GM23248 (cell line): ENCODE measurements at regions not wholly inside any gene's neighbourhood (a gene's known extent, or its start where the extent isn't known, plus 50 kb on each side); places are given as distances from the start of the nearest gene placed in this dataset.

ENCODE experiments used
- DNase-seq: peaks from one replicate; pipeline ENCODE4 v3.0.0-alpha.2; 2015
- H2AFZ ChIP-seq: fragments of 200-600 bp; sonication (generic); 2 replicates; pipeline ENCODE4 v1.6.1; 2016; ENCODE audit warnings: antibody characterized with exemption
- H3F3A ChIP-seq: fragments of 200-600 bp; sonication (generic); 2 replicates; pipeline ENCODE4 v1.6.1; 2016; ENCODE audit warnings: mild to moderate bottlenecking, antibody characterized with exemption, mixed run types; ENCODE audit not compliant: insufficient read depth
- H3K27ac ChIP-seq: fragments of 200-600 bp; sonication (generic); 2 replicates; pipeline ENCODE4 v1.5.1; 2016; ENCODE audit warnings: mild to moderate bottlenecking
- H3K27me3 ChIP-seq: fragments of 200-600 bp; sonication (generic); replicated peaks from 2 replicates; pipeline ENCODE4 v1.6.1; 2016; ENCODE audit warnings: mild to moderate bottlenecking; ENCODE audit not compliant: insufficient read depth
- H3K36me3 ChIP-seq: fragments of 200-600 bp; sonication (generic); 2 replicates; pipeline ENCODE4 v1.6.1; 2016; ENCODE audit warnings: low read depth, mild to moderate bottlenecking
- H3K4me1 ChIP-seq: fragments of 200-600 bp; sonication (generic); 2 replicates; pipeline ENCODE4 v1.6.1; 2016; ENCODE audit warnings: mild to moderate bottlenecking; ENCODE audit not compliant: insufficient read depth
- H3K4me2 ChIP-seq: fragments of 200-600 bp; sonication (generic); one replicate; pipeline ENCODE4 v1.6.1; 2016; ENCODE audit warnings: mild to moderate bottlenecking; ENCODE audit not compliant: unreplicated experiment
- H3K4me3 ChIP-seq: fragments of 200-600 bp; sonication (generic); 2 replicates; pipeline ENCODE4 v1.5.1; 2016; ENCODE audit warnings: mild to moderate bottlenecking
- H3K79me2 ChIP-seq: fragments of 200-600 bp; sonication (generic); 2 replicates; pipeline ENCODE4 v1.6.1; 2016; ENCODE audit warnings: mild to moderate bottlenecking; ENCODE audit not compliant: insufficient read depth
- H3K9ac ChIP-seq: fragments of 200-600 bp; sonication (generic); 2 replicates; pipeline ENCODE4 v1.6.1; 2016; ENCODE audit warnings: mild to moderate bottlenecking
- H3K9me2 ChIP-seq: fragments of 200-600 bp; sonication (generic); 2 replicates; pipeline ENCODE4 v1.6.1; 2016; ENCODE audit warnings: mixed run types, mild to moderate bottlenecking, moderate library complexity; ENCODE audit not compliant: insufficient read depth
- H3K9me3 ChIP-seq: fragments of 200-600 bp; sonication (generic); one replicate; pipeline ENCODE4 v1.6.1; 2017; ENCODE audit warnings: low read depth
- H4K20me1 ChIP-seq: fragments of 200-600 bp; sonication (generic); 2 replicates; pipeline ENCODE4 v1.6.0; 2016; ENCODE audit not compliant: insufficient read depth
- EZH2 ChIP-seq: fragments of 200-600 bp; sonication (generic); IDR thresholded peaks from 2 replicates; pipeline ENCODE4 v1.6.1; 2018; ENCODE audit warnings: antibody characterized with exemption, mild to moderate bottlenecking; ENCODE audit not compliant: insufficient read depth, poor library complexity, severe bottlenecking
- EZH2phosphoT487 ChIP-seq: fragments of 200-600 bp; sonication (generic); IDR thresholded peaks from 2 replicates; pipeline ENCODE4 v1.6.1; 2018; ENCODE audit warnings: antibody characterized with exemption, moderate library complexity, mild to moderate bottlenecking, low read depth; ENCODE audit not compliant: insufficient read depth
- WGBS, 2 experiments: methylation state at CpG; one replicate each; pipeline ENCODE4 v1.1.6; 2015 to 2017; ENCODE audit warnings: low lambda C conversion rate in 2 of 2, low coverage in 1 of 2; ENCODE audit errors: missing lambda C conversion rate in 2 of 2; 5-methylcytosine and 5-hydroxymethylcytosine counted together
- in situ Hi-C: fragments of 300-500 bp; cut with MboI; formaldehyde crosslinking; loops from 2 replicates; pipeline ENCODE4 v1.15.0; 2020

GRCh38 chr13:42384265-42384664 is 112.3 kb downstream of the AKAP11 start:
- DNase-seq, result no peak
- Histone ChIP-seq H3K9ac (no peak overlapping the region), H3K27ac (no peak overlapping the region), H3K36me3 (no peaks in the 10 kb centered on the region), H3K4me2 (no peak overlapping the region), H3K9me2 (no peaks in the 10 kb centered on the region), H3K4me3 (no peak overlapping the region), H4K20me1 (no peaks in the 10 kb centered on the region), H3K79me2 (no peaks in the 10 kb centered on the region), H2AFZ (no peak overlapping the region), H3K27me3 (peaks cover 4% of the 10 kb centered on the region; the same call in 1 of the 2 replicates), H3K4me1 (no peaks in the 10 kb centered on the region), H3K9me3 (no peaks in the 10 kb centered on the region), H3F3A (no peaks in the 10 kb centered on the region)
- TF ChIP-seq EZH2phosphoT487, result no peak
- no peak for TF ChIP-seq EZH2
- WGBS, 2 experiments, result 54 to 58% methylated on average over 3 of the region's 3 CpGs
- in situ Hi-C loops, result no loop called here

GRCh38 chr13:42388326-42388725 is 116.4 kb downstream of the AKAP11 start:
- Histone ChIP-seq H3F3A (no peaks in the 10 kb centered on the region), H3K4me2 (no peak overlapping the region), H3K36me3 (no peaks in the 10 kb centered on the region), H3K27me3 (0 out of 2 replicates have a peak, but pooled peaks cover 18% of the 10 kb centered on the region), H3K9me3 (no peaks in the 10 kb centered on the region), H3K4me1 (no peaks in the 10 kb centered on the region), H3K9ac (no peak overlapping the region), H3K79me2 (no peaks in the 10 kb centered on the region), H4K20me1 (no peaks in the 10 kb centered on the region), H3K4me3 (no peak overlapping the region), H3K27ac (no peak overlapping the region), H2AFZ (no peak overlapping the region), H3K9me2 (no peaks in the 10 kb centered on the region)
- in situ Hi-C loops, result no loop called here
- DNase-seq, result no peak
- TF ChIP-seq EZH2phosphoT487, result no peak
- no peak for TF ChIP-seq EZH2
- 3% methylated on average over 2 of the region's 2 CpGs for WGBS, 2 experiments

GRCh38 chr13:42389041-42389440 is 117.1 kb downstream of the AKAP11 start:
- Histone ChIP-seq H3K36me3 (no peaks in the 10 kb centered on the region), H4K20me1 (no peaks in the 10 kb centered on the region), H3K9ac (no peak overlapping the region), H3K4me2 (no peak overlapping the region), H2AFZ (no peak overlapping the region), H3K9me3 (no peaks in the 10 kb centered on the region), H3K79me2 (no peaks in the 10 kb centered on the region), H3K27me3 (0 out of 2 replicates have a peak, but pooled peaks cover 20% of the 10 kb centered on the region), H3K27ac (no peak overlapping the region), H3K9me2 (no peaks in the 10 kb centered on the region), H3F3A (no peaks in the 10 kb centered on the region), H3K4me3 (no peak overlapping the region), H3K4me1 (no peaks in the 10 kb centered on the region)
- DNase-seq, result no peak
- in situ Hi-C loops, result no loop called here
- no peak for TF ChIP-seq EZH2

- Histone ChIP-seq H3K79me2 (no peaks in the 10 kb centered on the region), H3K27ac (no peak overlapping the region), H3F3A (no peaks in the 10 kb centered on the region), H4K20me1 (no peaks in the 10 kb centered on the region), H3K9ac (no peak overlapping the region), H3K9me2 (no peaks in the 10 kb centered on the region), H3K4me2 (no peak overlapping the region), H3K4me1 (0 out of 2 replicates have a peak, but pooled peaks cover 2% of the 10 kb centered on the region), H3K4me3 (no peak overlapping the region), H3K9me3 (no peaks in the 10 kb centered on the region), H3K27me3 (0 out of 2 replicates have a peak, but pooled peaks cover 35% of the 10 kb centered on the region), H2AFZ (no peak overlapping the region), H3K36me3 (no peaks in the 10 kb centered on the region)
- in situ Hi-C loops, result no loop called here
- no peak for DNase-seq
- WGBS, 2 experiments, result 0% methylated on average over 1 of the region's 1 CpG
- TF ChIP-seq EZH2phosphoT487, result no peak
These were observed 120.2 kb downstream of the AKAP11 start for GRCh38 chr13:42392180-42392579.
